ENCODE measurements at regions not wholly inside any gene's neighbourhood (a gene's known extent, or its start where the extent isn't known, plus 50 kb on each side); places are given as distances from the start of the nearest gene placed in this dataset.

DNA sequence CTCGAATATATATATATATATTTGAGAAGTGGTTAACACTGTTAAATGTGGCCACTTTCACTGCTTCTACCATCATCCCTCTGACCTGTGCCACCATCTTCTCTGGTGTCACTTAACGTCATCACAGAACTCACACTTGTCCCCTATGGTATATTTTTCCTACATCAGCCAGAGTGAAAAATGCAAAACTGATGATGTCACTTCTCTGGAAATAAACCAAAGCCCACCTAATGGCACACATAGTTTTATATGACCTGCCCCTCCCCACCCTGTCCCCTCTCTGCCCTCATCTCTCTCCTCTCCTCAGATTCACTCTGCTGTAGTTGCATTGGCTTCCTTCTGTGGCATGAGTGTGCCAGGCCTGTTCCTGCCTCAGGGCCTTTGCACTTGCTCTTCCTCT, 63.9 kb upstream of the IFNGR1 start:
- TF ChIP-seq EZH2phosphoT487 (IDR thresholded peaks at IDR 0.05; ENCODE audit: borderline replicate concordance), result no peak
- no peak for TF ChIP-seq CTCF (conservative IDR thresholded peaks at IDR 0.05; ENCODE audit: low read length)
